Mesenteric fat pad (tissue), 1 donor: ENCODE measurements at regions not wholly inside any gene's neighbourhood (a gene's known extent, or its start where the extent isn't known, plus 50 kb on each side); places are given as distances from the start of the nearest gene placed in this dataset.

Experiments used
- DNase-seq: peaks from one replicate; pipeline ENCODE4 v3.0.0-alpha.2; 2020; ENCODE audit warnings: low spot score
- donor health status: DM: yes; HTN: yes; CAD: no.

DNA sequence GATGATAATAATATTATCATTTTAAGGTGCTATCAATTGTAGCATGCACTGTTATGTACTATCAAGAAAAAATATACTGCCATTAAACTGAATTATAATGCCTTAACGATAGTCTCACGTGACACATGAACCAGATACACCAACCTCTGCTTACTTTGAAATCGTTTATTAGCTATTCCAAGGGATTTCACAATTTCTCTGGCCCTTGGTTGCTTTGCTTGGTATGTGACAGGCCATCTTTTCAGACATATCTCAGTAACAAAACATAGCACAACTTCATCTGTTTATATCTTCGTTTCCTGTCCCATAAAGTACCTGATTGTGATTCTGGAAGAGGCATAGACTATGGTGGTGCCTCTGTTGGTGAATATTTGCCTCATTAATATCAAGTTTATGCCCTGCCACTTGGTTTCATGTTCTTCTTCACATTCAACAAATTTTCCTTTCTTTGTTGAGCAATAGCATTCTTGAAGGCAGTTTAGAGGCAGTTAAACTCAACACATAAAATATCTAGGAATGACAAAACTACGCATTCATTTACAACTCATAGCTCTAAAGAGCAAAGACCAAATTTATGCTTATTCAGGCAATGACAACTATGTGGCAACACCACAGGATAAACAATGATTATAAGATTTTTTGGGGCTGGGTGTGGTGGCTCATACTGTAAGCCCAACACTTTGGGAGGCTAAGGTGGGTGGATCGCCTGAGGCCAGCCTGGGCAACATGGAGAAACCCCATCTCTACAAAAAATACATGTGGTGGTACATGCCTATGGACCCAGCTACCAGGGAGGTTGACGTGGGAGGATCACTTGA, 84.3 kb downstream of the MCFD2 start:
- peak; percentile 60 for DNase-seq

DNA sequence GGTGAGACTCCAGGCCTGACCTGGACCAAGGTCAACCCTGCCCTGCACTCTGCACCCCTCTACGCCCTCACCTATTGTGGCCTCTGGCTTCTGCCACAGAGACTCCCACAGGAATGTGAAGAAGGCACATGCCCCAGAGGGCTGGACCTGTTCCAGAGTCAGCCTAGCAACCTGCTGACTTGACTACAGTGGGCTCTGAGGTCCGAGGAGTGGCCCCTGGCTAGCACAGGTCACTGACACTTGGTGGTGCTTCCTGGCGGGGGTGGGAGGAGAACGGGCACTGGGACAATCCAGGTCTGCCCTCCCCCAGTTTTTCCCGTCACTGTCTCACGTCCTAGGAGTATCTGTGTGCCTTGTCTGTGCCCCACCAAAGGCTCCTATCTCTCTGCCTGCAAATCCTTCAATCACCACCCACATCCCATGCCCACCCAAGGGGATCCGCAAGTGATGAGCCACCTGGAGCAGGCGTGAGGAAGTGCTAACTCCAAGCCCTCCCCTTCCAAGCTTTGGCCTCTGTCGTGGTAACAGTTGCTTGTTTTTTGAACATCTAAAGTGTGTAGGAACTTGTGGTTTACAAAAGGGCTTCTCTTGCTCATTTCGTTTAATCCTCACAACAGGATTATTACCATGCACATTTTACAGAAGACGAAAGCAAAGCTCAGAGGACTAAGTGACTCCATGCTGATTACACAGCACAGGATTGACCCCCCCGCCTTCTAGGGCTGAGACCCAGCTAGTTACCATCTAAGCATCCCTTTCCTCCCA, 86.2 kb downstream of the MCFD2 start:
- peak; percentile 57 for DNase-seq

GRCh38 chr2:46828491-46829230, 86.9 kb downstream of the MCFD2 start:
- DNase-seq: no peak

GRCh38 chr2:46828135-46828438, 87.5 kb downstream of the MCFD2 start:
- DNase-seq: peak; percentile 72

- DNase-seq: peak; percentile 85
Measured at GRCh38 chr2:46827274-46828134, 88.1 kb downstream of the MCFD2 start.

GRCh38 chr2:46826569-46827245, 88.9 kb downstream of the MCFD2 start:
- peak; percentile 80 for DNase-seq

GRCh38 chr2:46825939-46826568, 89.6 kb downstream of the MCFD2 start:
- DNase-seq: peak; percentile 75

- DNase-seq: peak; percentile 77
Measured at GRCh38 chr2:46825231-46825938, 90.2 kb downstream of the MCFD2 start.

DNA sequence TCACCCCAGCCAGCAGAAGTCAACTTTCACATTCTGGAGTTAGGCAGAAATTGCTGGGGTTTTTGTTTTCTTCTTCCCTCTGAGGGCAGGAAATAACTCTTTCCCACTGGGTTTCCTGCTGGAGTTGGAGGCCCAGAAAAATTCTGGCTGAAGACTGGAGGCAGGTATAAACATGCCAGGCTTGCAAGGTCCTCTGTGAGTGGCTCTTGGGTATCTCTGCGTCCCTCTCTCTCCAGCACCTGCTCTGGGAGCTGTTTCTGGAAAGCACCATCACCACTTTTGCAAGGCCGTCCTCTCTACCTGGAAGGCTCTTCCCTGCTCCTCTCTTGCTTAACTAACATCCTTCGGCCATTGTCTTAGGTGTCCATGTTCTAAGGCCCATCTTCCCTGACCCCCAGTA, 91.0 kb downstream of the MCFD2 start:
- no peak for DNase-seq

GRCh38 chr2:46821600-46821999, 94.0 kb downstream of the MCFD2 start:
- DNase-seq: peak; percentile 51

DNA sequence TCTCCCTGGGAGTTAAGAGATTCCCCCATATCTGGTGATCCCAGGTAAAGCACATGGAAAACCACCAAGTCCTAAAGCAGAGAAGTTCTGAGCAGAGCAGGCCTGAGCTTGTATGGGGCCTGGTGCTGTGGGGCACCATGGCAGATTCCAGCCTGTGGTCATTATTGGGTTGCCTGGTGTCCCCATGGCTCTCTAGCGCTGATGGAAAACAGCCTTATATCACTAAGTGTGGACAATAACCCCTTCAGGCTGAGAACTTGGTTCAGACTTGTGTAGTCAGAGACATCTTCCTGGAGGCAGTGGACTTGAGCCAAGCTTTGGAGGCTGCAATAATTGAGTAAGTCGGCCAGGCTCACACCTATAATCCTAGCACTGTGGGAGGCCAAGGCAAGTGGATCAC, 96.8 kb downstream of the MCFD2 start:
- peak; percentile 55 for DNase-seq

- DNase-seq: peak; percentile 86
Measured at GRCh38 chr2:46818141-46818621, 97.4 kb downstream of the MCFD2 start.

- peak; percentile 81 for DNase-seq
Measured at GRCh38 chr2:46816846-46817726, 98.5 kb downstream of the MCFD2 start.

GRCh38 chr2:46816151-46816845, 99.3 kb downstream of the MCFD2 start:
- peak; percentile 62 for DNase-seq

DNA sequence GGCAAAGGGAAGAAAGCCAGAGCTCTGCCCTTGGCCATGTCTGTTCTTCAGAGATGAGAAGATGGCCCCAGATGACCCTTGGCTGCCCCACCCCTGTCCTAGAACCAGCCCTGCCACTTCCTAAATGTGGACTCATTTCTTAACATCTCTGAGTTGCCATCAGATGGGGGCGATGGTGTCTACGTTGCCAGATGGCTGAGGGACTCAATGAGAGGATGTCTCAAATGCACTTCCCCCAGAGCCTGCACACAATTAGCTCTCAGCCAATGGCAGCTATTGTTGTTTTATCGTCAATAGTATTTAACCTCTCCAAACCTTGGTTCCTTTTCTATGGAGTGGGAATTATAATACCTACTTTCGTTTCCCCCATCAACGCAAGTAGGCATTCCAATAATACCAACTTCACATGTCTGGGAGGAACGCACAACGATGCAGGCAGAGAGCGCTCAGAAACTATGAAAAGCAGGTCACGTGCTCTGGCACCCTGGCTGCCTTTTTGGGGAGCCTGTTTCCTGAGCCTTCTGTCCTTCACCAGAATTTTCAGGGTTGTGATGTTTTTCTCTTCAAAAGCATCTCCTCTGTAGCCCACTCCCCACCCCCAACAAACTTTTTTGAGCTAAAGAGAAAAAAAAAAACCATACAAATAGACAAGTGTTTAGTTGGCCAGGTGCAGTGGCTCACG, 100.3 kb downstream of the MCFD2 start:
- DNase-seq: no peak

DNA sequence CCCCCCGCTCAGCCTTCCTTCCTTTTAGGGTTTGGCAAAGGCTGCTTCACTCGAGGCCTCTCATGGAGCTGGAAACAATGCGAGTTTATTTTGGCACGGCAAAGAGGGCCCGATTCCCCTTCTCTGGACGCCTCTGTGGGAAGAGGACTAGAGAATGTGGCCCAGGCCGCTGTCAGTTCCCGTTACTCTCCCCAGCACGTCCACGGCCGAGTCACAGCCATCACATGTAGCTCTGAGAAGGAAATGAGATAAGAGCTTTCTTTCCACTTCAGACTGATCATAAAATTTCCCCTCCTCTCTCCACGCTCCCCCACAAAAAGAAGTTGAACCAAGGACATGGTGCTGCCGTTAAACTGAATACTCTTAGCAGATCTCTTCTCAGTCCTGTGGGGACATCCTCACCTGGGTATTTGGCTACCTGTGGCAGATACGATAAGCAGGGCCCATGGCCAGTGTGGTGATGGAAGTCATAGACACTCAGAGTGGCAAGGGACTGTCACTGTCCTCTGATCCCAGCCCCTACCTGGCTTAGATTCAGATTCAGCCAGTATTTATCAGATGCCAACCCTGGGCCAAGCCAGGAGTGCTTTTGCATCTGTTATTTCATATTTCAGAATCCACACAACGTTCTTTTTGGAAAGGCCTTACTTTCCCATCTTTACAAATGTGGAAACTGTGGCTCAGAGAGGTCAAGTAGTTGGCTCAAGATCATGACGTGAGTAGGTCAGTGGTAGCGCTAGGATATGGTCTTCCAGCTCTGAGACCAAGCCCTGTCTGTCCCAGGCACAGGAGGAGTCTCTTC, 101.2 kb downstream of the MCFD2 start:
- peak; percentile 90 for DNase-seq
